ENCODE measurements at regions not wholly inside any gene's neighbourhood (a gene's known extent, or its start where the extent isn't known, plus 50 kb on each side); places are given as distances from the start of the nearest gene placed in this dataset.
"Not testable (repeated sequence)": the region's sequence is repeated elsewhere in the genome, so short reads cannot be mapped to it uniquely, and the experiment has no call there.

GRCh38 chr2:201546576-201546975 is 95.0 kb downstream of the STRADB start:
- DNase-seq: no peak
- intact Hi-C loops (cut with micrococcal nuclease): loop anchor here (10.0 kb wide), 1 partner anchor 222 kb away; no protein-coding TSS in a partner anchor
- Histone ChIP-seq H3K36me3 (no peaks in the 10 kb centered on the region), H3K9me3 (replicated peaks) (no peaks in the 10 kb centered on the region), H3K4me3 (no peak overlapping the region), H3K27ac (replicated peaks) (no peak overlapping the region), H3K4me1 (no peaks in the 10 kb centered on the region), H3K27me3 (ENCODE audit: low read depth) (no peaks in the 10 kb centered on the region)
- no peak for TF ChIP-seq CTCF (IDR thresholded peaks at IDR 0.05; ENCODE audit: borderline replicate concordance)

GRCh38 chr2:201542291-201542690 is 90.8 kb downstream of the STRADB start:
- H3K4me3 ChIP-seq: no peak overlapping the region
- H3K4me1 ChIP-seq: no peaks in the 10 kb centered on the region
- DNase-seq: no peak
- no peaks in the 10 kb centered on the region for H3K27me3 ChIP-seq (ENCODE audit: low read depth)
- intact Hi-C loops (cut with micrococcal nuclease): loop anchor here (10.0 kb wide), 1 partner anchor 217 kb away; no protein-coding TSS in a partner anchor
- peaks cover 4% of the 10 kb centered on the region for H3K9me3 ChIP-seq (replicated peaks)
- no peaks in the 10 kb centered on the region for H3K36me3 ChIP-seq
- TF ChIP-seq CTCF (IDR thresholded peaks at IDR 0.05; ENCODE audit: borderline replicate concordance): no peak
- H3K27ac ChIP-seq (replicated peaks): no peak overlapping the region

GRCh38 chr2:201539271-201539670 is 87.7 kb downstream of the STRADB start:
- DNase-seq; H3K4me3 ChIP-seq; H3K27ac ChIP-seq (replicated peaks); H3K4me1 ChIP-seq; H3K27me3 ChIP-seq (ENCODE audit: low read depth); H3K9me3 ChIP-seq (replicated peaks); intact Hi-C loops (cut with micrococcal nuclease); H3K36me3 ChIP-seq: not testable (repeated sequence)

- no peaks in the 10 kb centered on the region for H3K27me3 ChIP-seq (ENCODE audit: low read depth)
- no peaks in the 10 kb centered on the region for H3K36me3 ChIP-seq
- H3K9me3 ChIP-seq (replicated peaks): peaks cover 12% of the 10 kb centered on the region
- no peak overlapping the region for H3K27ac ChIP-seq (replicated peaks)
- H3K4me1 ChIP-seq: no peaks in the 10 kb centered on the region
- no peak for TF ChIP-seq CTCF (IDR thresholded peaks at IDR 0.05; ENCODE audit: borderline replicate concordance)
- DNase-seq: no peak
- H3K4me3 ChIP-seq: no peak overlapping the region
- intact Hi-C loops (cut with micrococcal nuclease): no loop called here
These were observed 86.5 kb downstream of the STRADB start for GRCh38 chr2:201538025-201538424.

DNA sequence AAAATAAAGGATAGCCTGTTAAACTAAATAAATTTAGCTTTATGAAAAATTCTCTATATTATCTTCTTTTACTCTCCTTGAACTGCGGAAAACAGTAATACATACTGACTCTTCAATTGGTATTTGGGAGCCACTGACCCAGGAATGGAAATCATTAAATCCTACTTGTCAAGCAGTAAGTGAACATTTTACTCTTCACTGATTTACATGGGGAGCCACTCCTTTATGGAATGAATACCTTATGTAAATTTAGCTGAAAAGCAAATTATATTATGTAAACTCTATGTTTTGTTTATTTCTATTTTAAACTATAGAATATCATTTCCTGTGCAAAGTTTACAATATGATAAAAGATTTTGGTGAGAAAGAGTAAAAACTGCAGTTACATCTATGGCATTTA is 85.2 kb downstream of the STRADB start:
- TF ChIP-seq CTCF (IDR thresholded peaks at IDR 0.05; ENCODE audit: borderline replicate concordance): no peak
- Histone ChIP-seq H3K27ac (replicated peaks) (no peak overlapping the region), H3K4me1 (no peaks in the 10 kb centered on the region), H3K36me3 (no peaks in the 10 kb centered on the region), H3K9me3 (replicated peaks) (peaks cover 22% of the 10 kb centered on the region), H3K27me3 (ENCODE audit: low read depth) (no peaks in the 10 kb centered on the region), H3K4me3 (no peak overlapping the region)
- DNase-seq: no peak
- intact Hi-C loops (cut with micrococcal nuclease): no loop called here

DNA sequence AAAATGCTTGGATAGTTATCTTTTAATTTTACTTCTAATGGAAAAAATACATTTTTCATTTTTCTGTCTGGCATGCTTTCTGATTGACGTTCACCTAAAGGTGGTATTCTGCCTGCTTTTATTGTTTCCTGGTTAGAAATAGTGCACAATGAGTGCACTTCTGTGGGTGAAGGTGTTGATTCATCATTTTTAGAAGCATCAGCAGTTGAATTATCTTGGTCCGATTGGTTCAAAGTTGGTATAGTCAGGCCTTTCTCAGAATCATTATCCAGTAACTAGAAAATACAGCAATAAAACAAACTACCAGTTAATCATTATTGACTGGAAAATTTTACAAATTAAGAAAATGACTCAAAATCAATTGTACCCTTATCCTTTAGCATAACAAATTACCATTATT is 84.5 kb downstream of the STRADB start:
- Histone ChIP-seq H3K4me3 (no peak overlapping the region), H3K27ac (replicated peaks) (no peak overlapping the region), H3K9me3 (replicated peaks) (peaks cover 22% of the 10 kb centered on the region), H3K4me1 (no peaks in the 10 kb centered on the region), H3K36me3 (no peaks in the 10 kb centered on the region), H3K27me3 (ENCODE audit: low read depth) (no peaks in the 10 kb centered on the region)
- no peak for TF ChIP-seq CTCF (IDR thresholded peaks at IDR 0.05; ENCODE audit: borderline replicate concordance)
- intact Hi-C loops (cut with micrococcal nuclease): no loop called here
- no peak for DNase-seq

Measured in left ventricle myocardium inferior (tissue), 1 donor.